Putamen (tissue), 1 donor: ENCODE measurements at regions not wholly inside any gene's neighbourhood (a gene's known extent, or its start where the extent isn't known, plus 50 kb on each side); places are given as distances from the start of the nearest gene placed in this dataset.
A peak's percentile ranks its signal among the peaks of the same experiment; 100 is the strongest.
"Not testable (repeated sequence)": the region's sequence is repeated elsewhere in the genome, so short reads cannot be mapped to it uniquely, and the experiment has no call there.

Experiments used
- DNase-seq: peaks from one replicate; pipeline ENCODE4 v3.0.0-alpha.2; 2016; ENCODE audit warnings: low spot score

GRCh38 chr5:67643536-67643935, 446.9 kb upstream of the CD180 start:
- no peak for DNase-seq

- no peak for DNase-seq
Observed at GRCh38 chr5:67639976-67640375, 443.4 kb upstream of the CD180 start.

GRCh38 chr5:67639313-67639712, 442.7 kb upstream of the CD180 start:
- DNase-seq, result no peak

GRCh38 chr5:67636850-67637524, 440.4 kb upstream of the CD180 start:
- DNase-seq, result no peak

- peak; percentile 73 for DNase-seq
Observed at GRCh38 chr5:67636091-67636490, 439.5 kb upstream of the CD180 start.

GRCh38 chr5:67627079-67627478, 430.5 kb upstream of the CD180 start:
- DNase-seq, result not testable (repeated sequence)

- DNase-seq, result no peak
Observed at GRCh38 chr5:67623078-67623477, 426.5 kb upstream of the CD180 start.

GRCh38 chr5:67620424-67621397, 424.1 kb upstream of the CD180 start:
- peak; percentile 24 for DNase-seq

GRCh38 chr5:67619636-67620035, 423.0 kb upstream of the CD180 start:
- DNase-seq, result no peak

- no peak for DNase-seq
Observed at GRCh38 chr5:67619235-67619634, 422.6 kb upstream of the CD180 start.

GRCh38 chr5:67617051-67617450, 420.5 kb upstream of the CD180 start:
- no peak for DNase-seq

GRCh38 chr5:67612961-67613360, 416.4 kb upstream of the CD180 start:
- DNase-seq, result no peak

- DNase-seq, result no peak
Observed at GRCh38 chr5:67610186-67610912, 413.8 kb upstream of the CD180 start.

GRCh38 chr5:67607958-67608357, 411.4 kb upstream of the CD180 start:
- DNase-seq, result no peak

GRCh38 chr5:67606586-67606947, 410.0 kb upstream of the CD180 start:
- no peak for DNase-seq

- no peak for DNase-seq
Observed at GRCh38 chr5:67605730-67606585, 409.4 kb upstream of the CD180 start.

- peak; percentile 9 for DNase-seq
Observed at GRCh38 chr5:67591491-67591890, 394.9 kb upstream of the CD180 start.

- DNase-seq, result no peak
Observed at GRCh38 chr5:67588389-67588788, 391.8 kb upstream of the CD180 start.

GRCh38 chr5:67581203-67581602, 384.6 kb upstream of the CD180 start:
- DNase-seq, result no peak

GRCh38 chr5:67578011-67578410, 381.4 kb upstream of the CD180 start:
- DNase-seq, result no peak

- DNase-seq, result no peak
Observed at GRCh38 chr5:67577424-67577823, 380.8 kb upstream of the CD180 start.

GRCh38 chr5:67576112-67576511, 379.5 kb upstream of the CD180 start:
- no peak for DNase-seq
